Peyer's patch (tissue), 4 donors: ENCODE measurements at regions not wholly inside any gene's neighbourhood (a gene's known extent, or its start where the extent isn't known, plus 50 kb on each side); places are given as distances from the start of the nearest gene placed in this dataset.
A peak's percentile ranks its signal among the peaks of the same experiment; 100 is the strongest.

Experiments used
- DNase-seq, 3 donors: peaks; one replicate each; pipeline ENCODE4 v3.0.0-alpha.2; 2017 to 2019
- H3K27ac ChIP-seq, 4 donors: fragments of 200-600 bp; sonication (generic); one replicate each; pipeline ENCODE4 v1.5.1; 2016 to 2019
- H3K27me3 ChIP-seq, 2 donors: fragments of 200-600 bp; sonication (generic); one replicate each; pipeline ENCODE4 v1.5.1; 2019
- H3K36me3 ChIP-seq, 3 donors: fragments of 200-600 bp; sonication (generic); one replicate each; pipeline ENCODE4 v1.5.1; 2016 to 2019
- H3K4me1 ChIP-seq, 4 donors: fragments of 200-600 bp; sonication (generic); one replicate each; pipeline ENCODE4 v1.5.1; 2016 to 2019
- H3K4me3 ChIP-seq, 4 donors: fragments of 200-600 bp; sonication (generic); 1 replicate in 3 of 4; 2 replicates in 1 of 4; pipeline ENCODE4 v1.5.1; 2016 to 2019; ENCODE audit warnings: mild to moderate bottlenecking in 1 of 4
- H3K9me3 ChIP-seq, 4 donors: fragments of 200-600 bp; sonication (generic); one replicate each; pipeline ENCODE4 v1.5.1; 2016 to 2019; ENCODE audit warnings: mild to moderate bottlenecking in 1 of 4
- CTCF ChIP-seq, 6 experiments: fragments of 450-650 bp in 4 of 6; fragments of 200-600 bp in 2 of 6; sonication (generic) in 1 of 6; IDR thresholded peaks; one replicate each; pipeline ENCODE4 v1.5.1; 2017 to 2019; ENCODE audit warnings: antibody characterized with exemption in 6 of 6, mild to moderate bottlenecking in 3 of 6, moderate library complexity in 1 of 6
- POLR2A ChIP-seq, 2 donors: fragments of 450-650 bp; IDR thresholded peaks; one replicate each; pipeline ENCODE4 v1.5.1; 2017; ENCODE audit warnings: antibody characterized with exemption in 2 of 2, mild to moderate bottlenecking in 2 of 2, moderate library complexity in 2 of 2
- small RNA-seq, 2 donors: library from RNA; depleted of rRNA; stranded (forward); fragments of <200 nt; gene quantifications; one replicate each; pipeline ENCODE3, GENCODE V24; 2016

GRCh38 chr20:6185268-6185667 lies 62.4 kb upstream of the FERMT1 start:
- H3K4me1 ChIP-seq, result no peaks in the 10 kb centered on the region
- H3K27ac ChIP-seq, result no peak overlapping the region
- TF ChIP-seq POLR2A (IDR thresholded peaks at IDR 0.05) (no peak), CTCF (IDR thresholded peaks at IDR 0.05) (no peak)
- H3K36me3 ChIP-seq, result no peaks in the 10 kb centered on the region
- H3K4me3 ChIP-seq, result no peak overlapping the region
- H3K9me3 ChIP-seq, result no peaks in the 10 kb centered on the region
- no peaks in the 10 kb centered on the region for H3K27me3 ChIP-seq
- no peak for DNase-seq

GRCh38 chr20:6184086-6184485 lies 61.3 kb upstream of the FERMT1 start:
- no peaks in the 10 kb centered on the region for H3K36me3 ChIP-seq
- H3K9me3 ChIP-seq, result no peaks in the 10 kb centered on the region
- no peak overlapping the region for H3K27ac ChIP-seq
- H3K27me3 ChIP-seq, result no peaks in the 10 kb centered on the region
- H3K4me3 ChIP-seq, result no peak overlapping the region
- no peaks in the 10 kb centered on the region for H3K4me1 ChIP-seq
- DNase-seq, result no peak
- no peak for TF ChIP-seq CTCF (IDR thresholded peaks at IDR 0.05)
- no peak for TF ChIP-seq POLR2A (IDR thresholded peaks at IDR 0.05)

- no peak for TF ChIP-seq CTCF (IDR thresholded peaks at IDR 0.05)
- no peak for TF ChIP-seq POLR2A (IDR thresholded peaks at IDR 0.05)
- DNase-seq, result no peak
- Histone ChIP-seq H3K4me1 (no peaks in the 10 kb centered on the region), H3K4me3 (no peak overlapping the region), H3K27ac (no peak overlapping the region), H3K9me3 (no peaks in the 10 kb centered on the region), H3K27me3 (no peaks in the 10 kb centered on the region), H3K36me3 (no peaks in the 10 kb centered on the region)
Observed at GRCh38 chr20:6180531-6180930, 57.7 kb upstream of the FERMT1 start.

- Histone ChIP-seq H3K27ac (no peak overlapping the region), H3K4me1 (no peaks in the 10 kb centered on the region), H3K4me3 (no peak overlapping the region), H3K27me3 (no peaks in the 10 kb centered on the region), H3K9me3 (no peaks in the 10 kb centered on the region), H3K36me3 (no peaks in the 10 kb centered on the region)
- no peak for DNase-seq
- TF ChIP-seq CTCF (IDR thresholded peaks at IDR 0.05) (peak in 4 of 6 experiments; percentile 17 to 63 (median 58)), POLR2A (IDR thresholded peaks at IDR 0.05) (no peak)
Observed at GRCh38 chr20:6178537-6178936, 55.7 kb upstream of the FERMT1 start.

- no peaks in the 10 kb centered on the region for H3K36me3 ChIP-seq
- DNase-seq, result no peak
- no peak overlapping the region for H3K27ac ChIP-seq
- H3K27me3 ChIP-seq, result no peaks in the 10 kb centered on the region
- H3K4me1 ChIP-seq, result no peaks in the 10 kb centered on the region
- no peaks in the 10 kb centered on the region for H3K9me3 ChIP-seq
- TF ChIP-seq POLR2A (IDR thresholded peaks at IDR 0.05) (no peak), CTCF (IDR thresholded peaks at IDR 0.05) (no peak)
- H3K4me3 ChIP-seq, result no peak overlapping the region
Observed at GRCh38 chr20:6173481-6173880, 50.7 kb upstream of the FERMT1 start.

Small RNAs in the stretch of these regions (small RNA-seq; reads per million reads assigned to genes)
- gene AL109618.2, result 0 reads per million in 2 donors
